HCT116 (cell line): ENCODE measurements at regions not wholly inside any gene's neighbourhood (a gene's known extent, or its start where the extent isn't known, plus 50 kb on each side); places are given as distances from the start of the nearest gene placed in this dataset.

Experiments used
- ATAC-seq: fragments of 200-7000 bp; cut with Tn5 transposase; 2 replicates; pipeline ENCODE4 v1.9.1; 2020; ENCODE audit warnings: mild to moderate bottlenecking, moderate library complexity
- BruUV-seq: library from RNA; stranded (reverse); fragments of 400-500 nt; replicated peaks from 2 replicates; lab custom pipeline; 2021; lab: Mats Ljungman, UMichigan
- CTCF ChIA-PET: fragments of 300-600 bp; sonication (Branson Sonifier 250); formaldehyde crosslinking; loops from one replicate; lab custom pipeline; 2021; ENCODE audit warnings: antibody characterized with exemption; lab: Charles Lee
- POLR2A ChIA-PET: fragments of 300-600, 350-600 bp; sonication (Branson Sonifier 250); formaldehyde crosslinking; loops from one replicate; lab custom pipeline; 2021; ENCODE audit warnings: antibody characterized with exemption; lab: Charles Lee
- RAD21 ChIA-PET, 2 experiments: fragments of 300-600 bp; sonication (Branson Sonifier 250); formaldehyde crosslinking; loops; one replicate each; lab custom pipeline; 2023; ENCODE audit warnings: low total read pairs in 2 of 2; ENCODE audit not compliant: uncharacterized antibody in 2 of 2, unreplicated experiment in 2 of 2, low non-redundant PET in 1 of 2; lab: Charles Lee
- DNase-seq: peaks from one replicate; pipeline ENCODE4 v3.0.0-alpha.2; 2010; ENCODE audit warnings: low read depth, low spot score
- H2AFZ ChIP-seq: fragments of 200-600 bp; shearing (Covaris generic), sonication (generic); 2 replicates; pipeline ENCODE4 v1.6.1; 2017; ENCODE audit warnings: low read depth, mixed run types, mixed read lengths, antibody characterized with exemption, low read length; ENCODE audit not compliant: poor library complexity, severe bottlenecking
- H3K27ac ChIP-seq: 2 replicates; pipeline ENCODE4 v1.5.1; 2012; ENCODE audit warnings: low read depth, low read length
- H3K27me3 ChIP-seq: fragments of 200-600 bp; sonication (generic); 2 replicates; pipeline ENCODE4 v1.6.1; 2016; ENCODE audit warnings: mixed run types, low read length, mixed read lengths; ENCODE audit not compliant: insufficient read depth
- H3K36me3 ChIP-seq, 2 experiments: fragments of 200-500 bp in 1 of 2; fragments of 200-600 bp in 1 of 2; sonication (Bioruptor generic) in 1 of 2; sonication (generic) in 1 of 2; 2 replicates each; pipeline versions ENCODE4 v1.5.1 to v1.6.1; 2014 to 2016; ENCODE audit warnings: low read length in 2 of 2, inconsistent platforms in 1 of 2, mixed read lengths in 1 of 2, mixed run types in 1 of 2; ENCODE audit not compliant: insufficient read depth in 2 of 2, control insufficient read depth in 1 of 2
- H3K4me1 ChIP-seq, 2 experiments: fragments of 200-600 bp in 1 of 2; sonication (generic) in 1 of 2; 2 replicates each; pipeline versions ENCODE4 v1.5.1 to v1.6.1; 2012 to 2017; ENCODE audit warnings: low read length in 2 of 2, inconsistent platforms in 1 of 2, mild to moderate bottlenecking in 1 of 2, mixed read lengths in 1 of 2, mixed run types in 1 of 2, moderate library complexity in 1 of 2; ENCODE audit not compliant: insufficient read depth in 2 of 2, control insufficient read depth in 1 of 2
- H3K4me2 ChIP-seq: fragments of 200-600 bp; sonication (generic); 2 replicates; pipeline ENCODE4 v1.6.1; 2017; ENCODE audit warnings: mixed run types, low read length, mixed read lengths
- H3K4me3 ChIP-seq, 2 experiments: fragments of 200-600 bp in 1 of 2; sonication (generic) in 1 of 2; replicated peaks in 1 of 2; 2 replicates each; pipeline ENCODE4 v1.5.1; 2011 to 2016; ENCODE audit warnings: low read length in 2 of 2, control low read depth in 1 of 2, low read depth in 1 of 2, mild to moderate bottlenecking in 1 of 2, mixed read lengths in 1 of 2, mixed run types in 1 of 2
- H3K79me2 ChIP-seq: fragments of 200-600 bp; sonication (generic); 2 replicates; pipeline ENCODE4 v1.6.1; 2017; ENCODE audit warnings: mild to moderate bottlenecking, mixed run types, low read length, moderate library complexity, mixed read lengths; ENCODE audit not compliant: insufficient read depth
- H3K9ac ChIP-seq: fragments of 200-600 bp; sonication (generic); 2 replicates; pipeline ENCODE4 v1.6.1; 2016; ENCODE audit warnings: low read length, mixed read lengths
- H3K9me2 ChIP-seq: fragments of 200-600 bp; sonication (generic), shearing (Covaris generic); 2 replicates; pipeline ENCODE4 v1.6.1; 2017; ENCODE audit warnings: mixed run types, mild to moderate bottlenecking, moderate library complexity; ENCODE audit not compliant: insufficient read depth
- H3K9me3 ChIP-seq, 2 experiments: fragments of 200-500 bp in 1 of 2; fragments of 200-600 bp in 1 of 2; sonication (Bioruptor generic) in 1 of 2; sonication (generic) in 1 of 2; 2 replicates each; pipeline ENCODE4 v1.6.1; 2014 to 2017; ENCODE audit warnings: low read length in 2 of 2, mixed read lengths in 2 of 2, inconsistent platforms in 1 of 2, low read depth in 1 of 2, mild to moderate bottlenecking in 1 of 2, mixed run types in 1 of 2, moderate library complexity in 1 of 2; ENCODE audit not compliant: control insufficient read depth in 1 of 2, insufficient read depth in 1 of 2
- H4K20me1 ChIP-seq: fragments of 200-600 bp; sonication (generic), shearing (Covaris generic); 2 replicates; pipeline ENCODE4 v1.6.1; 2017; ENCODE audit warnings: mixed run types, mild to moderate bottlenecking, moderate library complexity; ENCODE audit not compliant: insufficient read depth
- EGR1 ChIP-seq: IDR thresholded peaks from 2 replicates; pipeline ENCODE4 v1.6.1; 2012; ENCODE audit warnings: low read depth
- ELF1 ChIP-seq: IDR thresholded peaks from 2 replicates; pipeline ENCODE4 v1.6.1; 2012; ENCODE audit warnings: low read depth, borderline replicate concordance
- POLR2A ChIP-seq: IDR thresholded peaks from 2 replicates; pipeline ENCODE4 v1.7.0; 2011; ENCODE audit warnings: borderline replicate concordance; ENCODE audit not compliant: insufficient read depth, insufficient read length; ENCODE audit errors: extremely low read depth
- POLR2AphosphoS5 ChIP-seq: IDR thresholded peaks from 2 replicates; pipeline ENCODE4 v1.6.1; 2011; ENCODE audit warnings: mild to moderate bottlenecking, low read depth, low read length, moderate library complexity
- RAD21 ChIP-seq: IDR thresholded peaks from 2 replicates; pipeline ENCODE4 v1.6.1; 2012; ENCODE audit warnings: low read depth, mild to moderate bottlenecking
- SIN3A ChIP-seq: IDR thresholded peaks from 2 replicates; pipeline ENCODE4 v1.6.1; 2012; ENCODE audit warnings: low read depth
- YY1 ChIP-seq: IDR thresholded peaks from 2 replicates; pipeline ENCODE4 v1.6.1; 2011; ENCODE audit warnings: low read length, low read depth, moderate library complexity, mild to moderate bottlenecking; ENCODE audit not compliant: insufficient replicate concordance; ENCODE audit errors: extremely low read depth
- ZFX ChIP-seq: fragments of 450-650 bp; IDR thresholded peaks from 2 replicates; pipeline ENCODE4 v1.6.1; 2017
- intact Hi-C: fragments of 100-400 bp; cut with micrococcal nuclease; formaldehyde crosslinking; loops from 2 replicates; pipeline ENCODE4 v1.10.0; 2022
- TF ChIP-seq, protein P1 (sequence below), 3 experiments: fragments of 200-600 bp in 1 of 3; sonication (generic) in 1 of 3; IDR thresholded peaks in 2 of 3; conservative IDR thresholded peaks in 1 of 3; 2 replicates each; pipeline ENCODE4 v1.5.1; 2012 to 2017; ENCODE audit warnings: low read depth in 2 of 3, low read length in 2 of 3, antibody characterized with exemption in 1 of 3, borderline replicate concordance in 1 of 3, control low read depth in 1 of 3, mild to moderate bottlenecking in 1 of 3, mixed read lengths in 1 of 3, mixed run types in 1 of 3, moderate library complexity in 1 of 3; ENCODE audit not compliant: insufficient read depth in 1 of 3
- TF ChIP-seq, protein P2 (sequence below): IDR thresholded peaks from 2 replicates; pipeline ENCODE4 v1.6.1; 2012

DNA sequence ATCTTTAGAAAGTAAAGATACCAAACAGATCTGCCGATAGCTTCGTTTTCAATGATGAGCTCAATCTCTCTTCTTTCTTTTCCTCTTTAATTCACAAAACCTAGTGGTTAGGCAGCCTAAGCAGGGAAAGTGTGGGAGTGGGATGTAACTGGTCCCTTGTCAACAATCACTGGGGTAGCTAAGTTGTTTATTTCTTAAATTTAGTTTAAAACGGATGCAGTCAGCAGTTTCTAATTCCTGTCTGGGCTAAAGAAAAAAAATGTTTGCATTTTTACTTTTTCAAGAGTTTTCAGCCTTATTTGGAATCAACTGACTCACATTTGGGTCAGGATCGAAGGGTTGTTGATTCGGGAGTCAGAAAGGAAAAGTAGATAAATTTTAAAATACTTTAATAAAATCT, 137.7 kb upstream of the TACR1 start (continued):
- TF ChIP-seq, protein P1, sequence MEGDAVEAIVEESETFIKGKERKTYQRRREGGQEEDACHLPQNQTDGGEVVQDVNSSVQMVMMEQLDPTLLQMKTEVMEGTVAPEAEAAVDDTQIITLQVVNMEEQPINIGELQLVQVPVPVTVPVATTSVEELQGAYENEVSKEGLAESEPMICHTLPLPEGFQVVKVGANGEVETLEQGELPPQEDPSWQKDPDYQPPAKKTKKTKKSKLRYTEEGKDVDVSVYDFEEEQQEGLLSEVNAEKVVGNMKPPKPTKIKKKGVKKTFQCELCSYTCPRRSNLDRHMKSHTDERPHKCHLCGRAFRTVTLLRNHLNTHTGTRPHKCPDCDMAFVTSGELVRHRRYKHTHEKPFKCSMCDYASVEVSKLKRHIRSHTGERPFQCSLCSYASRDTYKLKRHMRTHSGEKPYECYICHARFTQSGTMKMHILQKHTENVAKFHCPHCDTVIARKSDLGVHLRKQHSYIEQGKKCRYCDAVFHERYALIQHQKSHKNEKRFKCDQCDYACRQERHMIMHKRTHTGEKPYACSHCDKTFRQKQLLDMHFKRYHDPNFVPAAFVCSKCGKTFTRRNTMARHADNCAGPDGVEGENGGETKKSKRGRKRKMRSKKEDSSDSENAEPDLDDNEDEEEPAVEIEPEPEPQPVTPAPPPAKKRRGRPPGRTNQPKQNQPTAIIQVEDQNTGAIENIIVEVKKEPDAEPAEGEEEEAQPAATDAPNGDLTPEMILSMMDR (IDR thresholded peaks at IDR 0.05 in 2 of 3, conservative IDR thresholded peaks at IDR 0.05 in 1 of 3; ENCODE audit: borderline replicate concordance in 1 of 3, insufficient read depth in 1 of 3, low read depth in 2 of 3, low read length in 2 of 3) = no peak
- TF ChIP-seq, protein P2, sequence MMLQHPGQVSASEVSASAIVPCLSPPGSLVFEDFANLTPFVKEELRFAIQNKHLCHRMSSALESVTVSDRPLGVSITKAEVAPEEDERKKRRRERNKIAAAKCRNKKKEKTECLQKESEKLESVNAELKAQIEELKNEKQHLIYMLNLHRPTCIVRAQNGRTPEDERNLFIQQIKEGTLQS = no peak
- no peak for TF ChIP-seq POLR2AphosphoS5

DNA sequence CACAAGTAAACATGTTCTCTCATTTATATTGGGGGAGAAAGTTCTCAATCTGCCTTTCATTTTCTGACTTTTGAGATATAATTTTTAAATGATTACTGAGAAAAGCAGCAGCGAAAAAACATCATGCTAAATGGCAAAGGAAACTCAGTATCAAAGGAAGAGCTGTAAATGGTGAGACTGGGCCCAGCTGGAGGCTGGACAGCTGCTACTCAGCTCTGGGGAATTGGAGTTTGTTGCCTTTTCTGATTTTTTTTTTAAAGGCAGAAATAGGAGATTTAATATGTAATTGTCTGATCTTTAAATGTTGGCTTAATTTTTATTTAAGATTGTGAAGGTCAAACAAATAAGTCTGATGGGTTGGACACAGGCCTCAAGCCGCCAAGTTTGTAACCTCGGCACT, 137.1 kb upstream of the TACR1 start:
- DNase-seq = no peak
- intact Hi-C loops = no loop called here
- BruUV-seq = no TSS peak
- H3K4me3 ChIP-seq = no peak overlapping the region
- ATAC-seq = no peak
- H3K9me2 ChIP-seq = no peaks in the 10 kb centered on the region
- no peak overlapping the region for H2AFZ ChIP-seq
- H3K4me2 ChIP-seq = no peak overlapping the region
- peaks cover 44% of the 10 kb centered on the region for H3K27me3 ChIP-seq
- RAD21 ChIA-PET = no interaction called here
- no peaks in the 10 kb centered on the region for H3K36me3 ChIP-seq
- no peak for TF ChIP-seq ZFX
- no peak for TF ChIP-seq POLR2AphosphoS5
- TF ChIP-seq YY1 = no peak
- TF ChIP-seq RAD21 = no peak
- no peak for TF ChIP-seq SIN3A
- no peak for TF ChIP-seq ELF1
- TF ChIP-seq EGR1 = no peak
- no peak for TF ChIP-seq POLR2A
- TF ChIP-seq, protein P2 = no peak
- no peaks in the 10 kb centered on the region for H3K4me1 ChIP-seq
- H4K20me1 ChIP-seq = no peaks in the 10 kb centered on the region
- H3K9ac ChIP-seq = no peak overlapping the region
- CTCF ChIA-PET = no interaction called here
- H3K79me2 ChIP-seq = no peaks in the 10 kb centered on the region
- no peaks in the 10 kb centered on the region for H3K9me3 ChIP-seq
- POLR2A ChIA-PET = no interaction called here
- H3K27ac ChIP-seq = no peak overlapping the region
